SK-N-SH (cell line): ENCODE measurements at regions not wholly inside any gene's neighbourhood (a gene's known extent, or its start where the extent isn't known, plus 50 kb on each side); places are given as distances from the start of the nearest gene placed in this dataset.

Experiments used
- EZH2phosphoT487 ChIP-seq: fragments of 200-600 bp; sonication (generic); IDR thresholded peaks from 2 replicates; pipeline ENCODE4 v1.6.1; 2017; ENCODE audit warnings: low read depth, mixed run types, mild to moderate bottlenecking, antibody characterized with exemption, moderate library complexity, borderline replicate concordance
- SIN3A ChIP-seq: IDR thresholded peaks from 2 replicates; pipeline ENCODE4 v1.6.1; 2012; ENCODE audit warnings: low read depth, mild to moderate bottlenecking, low read length, moderate library complexity, borderline replicate concordance
- TAF1 ChIP-seq: IDR thresholded peaks from 2 replicates; pipeline ENCODE4 v1.6.1; 2012; ENCODE audit warnings: low read depth, mild to moderate bottlenecking, low read length, moderate library complexity, borderline replicate concordance
- TEAD4 ChIP-seq: IDR thresholded peaks from 2 replicates; pipeline ENCODE4 v1.4.0; 2012; ENCODE audit warnings: mild to moderate bottlenecking, borderline replicate concordance; ENCODE audit not compliant: insufficient read depth
- TF ChIP-seq, protein P1 (sequence below): fragments of 200-600 bp; sonication (generic); IDR thresholded peaks from 2 replicates; pipeline ENCODE4 v1.6.1; 2017; ENCODE audit warnings: antibody characterized with exemption, mild to moderate bottlenecking, moderate library complexity
- TF ChIP-seq, protein P2 (sequence below): fragments of 150-350 bp; IDR thresholded peaks from 2 replicates; pipeline ENCODE4 v1.6.1; 2016; ENCODE audit warnings: mild to moderate bottlenecking, low read depth, low read length

DNA sequence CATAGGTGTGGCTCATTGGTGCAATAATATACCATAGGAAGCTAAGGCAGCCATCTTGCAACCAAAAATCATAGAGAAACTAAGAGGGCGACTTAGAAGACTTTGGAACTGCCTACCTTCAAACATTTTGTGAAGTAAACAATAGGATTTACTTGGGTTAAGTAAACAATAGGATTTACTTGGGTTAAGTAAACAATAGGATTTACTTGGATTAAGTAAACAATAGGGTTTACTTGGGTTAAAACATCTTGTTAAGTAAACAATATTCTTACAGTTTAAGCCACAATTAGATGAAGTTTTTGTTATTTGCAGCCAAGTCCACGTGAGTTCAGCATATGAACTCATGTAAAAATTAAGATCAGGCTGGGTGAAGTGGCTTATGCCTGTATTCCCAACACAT is 722.4 kb upstream of the AUTS2 start:
- TF ChIP-seq, protein P1, sequence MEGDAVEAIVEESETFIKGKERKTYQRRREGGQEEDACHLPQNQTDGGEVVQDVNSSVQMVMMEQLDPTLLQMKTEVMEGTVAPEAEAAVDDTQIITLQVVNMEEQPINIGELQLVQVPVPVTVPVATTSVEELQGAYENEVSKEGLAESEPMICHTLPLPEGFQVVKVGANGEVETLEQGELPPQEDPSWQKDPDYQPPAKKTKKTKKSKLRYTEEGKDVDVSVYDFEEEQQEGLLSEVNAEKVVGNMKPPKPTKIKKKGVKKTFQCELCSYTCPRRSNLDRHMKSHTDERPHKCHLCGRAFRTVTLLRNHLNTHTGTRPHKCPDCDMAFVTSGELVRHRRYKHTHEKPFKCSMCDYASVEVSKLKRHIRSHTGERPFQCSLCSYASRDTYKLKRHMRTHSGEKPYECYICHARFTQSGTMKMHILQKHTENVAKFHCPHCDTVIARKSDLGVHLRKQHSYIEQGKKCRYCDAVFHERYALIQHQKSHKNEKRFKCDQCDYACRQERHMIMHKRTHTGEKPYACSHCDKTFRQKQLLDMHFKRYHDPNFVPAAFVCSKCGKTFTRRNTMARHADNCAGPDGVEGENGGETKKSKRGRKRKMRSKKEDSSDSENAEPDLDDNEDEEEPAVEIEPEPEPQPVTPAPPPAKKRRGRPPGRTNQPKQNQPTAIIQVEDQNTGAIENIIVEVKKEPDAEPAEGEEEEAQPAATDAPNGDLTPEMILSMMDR, result no peak
- no peak for TF ChIP-seq SIN3A
- no peak for TF ChIP-seq TEAD4
- TF ChIP-seq, protein P2, sequence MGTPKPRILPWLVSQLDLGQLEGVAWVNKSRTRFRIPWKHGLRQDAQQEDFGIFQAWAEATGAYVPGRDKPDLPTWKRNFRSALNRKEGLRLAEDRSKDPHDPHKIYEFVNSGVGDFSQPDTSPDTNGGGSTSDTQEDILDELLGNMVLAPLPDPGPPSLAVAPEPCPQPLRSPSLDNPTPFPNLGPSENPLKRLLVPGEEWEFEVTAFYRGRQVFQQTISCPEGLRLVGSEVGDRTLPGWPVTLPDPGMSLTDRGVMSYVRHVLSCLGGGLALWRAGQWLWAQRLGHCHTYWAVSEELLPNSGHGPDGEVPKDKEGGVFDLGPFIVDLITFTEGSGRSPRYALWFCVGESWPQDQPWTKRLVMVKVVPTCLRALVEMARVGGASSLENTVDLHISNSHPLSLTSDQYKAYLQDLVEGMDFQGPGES, result no peak
- no peak for TF ChIP-seq EZH2phosphoT487
- TF ChIP-seq TAF1, result no peak
